ENCODE measurements at regions not wholly inside any gene's neighbourhood (a gene's known extent, or its start where the extent isn't known, plus 50 kb on each side); places are given as distances from the start of the nearest gene placed in this dataset.

DNA sequence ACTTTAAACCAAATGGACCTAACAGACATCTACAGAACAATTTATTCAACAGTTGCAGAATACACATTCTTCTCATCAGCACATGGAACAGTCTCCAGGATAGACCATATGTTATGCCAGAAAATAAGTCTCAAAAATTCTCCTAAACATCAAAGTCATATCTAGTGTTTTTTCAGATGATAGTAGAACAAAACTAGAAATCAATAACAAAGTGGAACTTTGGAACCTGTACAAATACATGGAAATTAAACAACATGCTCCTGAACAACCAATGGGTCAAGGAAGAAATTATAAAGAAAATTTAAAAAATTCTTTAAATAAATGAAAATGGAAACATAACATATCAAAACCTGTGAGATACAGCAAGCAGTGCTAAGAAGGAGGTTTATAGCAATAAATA, 194.1 kb upstream of the SIX2 start:
- no peak overlapping the region for H3K4me3 ChIP-seq (replicated peaks; ENCODE audit: low read depth, low read length)
- TF ChIP-seq CTCF (IDR thresholded peaks at IDR 0.05; ENCODE audit: low read depth, low read length, missing control alignments): no peak
- no peak for DNase-seq (ENCODE audit: extremely low read depth, low read depth)

GRCh38 chr2:45199973-45200372, 190.7 kb upstream of the SIX2 start:
- H3K4me3 ChIP-seq (replicated peaks; ENCODE audit: low read depth, low read length): no peak overlapping the region
- no peak for DNase-seq (ENCODE audit: extremely low read depth, low read depth)
- TF ChIP-seq CTCF (IDR thresholded peaks at IDR 0.05; ENCODE audit: low read depth, low read length, missing control alignments): no peak

- H3K4me3 ChIP-seq (replicated peaks; ENCODE audit: low read depth, low read length): no peak overlapping the region
- DNase-seq (ENCODE audit: extremely low read depth, low read depth): no peak
- no peak for TF ChIP-seq CTCF (IDR thresholded peaks at IDR 0.05; ENCODE audit: low read depth, low read length, missing control alignments)
These were observed 186.7 kb upstream of the SIX2 start for GRCh38 chr2:45195916-45196315.

GRCh38 chr2:45194596-45194995, 185.3 kb upstream of the SIX2 start:
- DNase-seq (ENCODE audit: extremely low read depth, low read depth): no peak
- TF ChIP-seq CTCF (IDR thresholded peaks at IDR 0.05; ENCODE audit: low read depth, low read length, missing control alignments): no peak
- no peak overlapping the region for H3K4me3 ChIP-seq (replicated peaks; ENCODE audit: low read depth, low read length)

DNA sequence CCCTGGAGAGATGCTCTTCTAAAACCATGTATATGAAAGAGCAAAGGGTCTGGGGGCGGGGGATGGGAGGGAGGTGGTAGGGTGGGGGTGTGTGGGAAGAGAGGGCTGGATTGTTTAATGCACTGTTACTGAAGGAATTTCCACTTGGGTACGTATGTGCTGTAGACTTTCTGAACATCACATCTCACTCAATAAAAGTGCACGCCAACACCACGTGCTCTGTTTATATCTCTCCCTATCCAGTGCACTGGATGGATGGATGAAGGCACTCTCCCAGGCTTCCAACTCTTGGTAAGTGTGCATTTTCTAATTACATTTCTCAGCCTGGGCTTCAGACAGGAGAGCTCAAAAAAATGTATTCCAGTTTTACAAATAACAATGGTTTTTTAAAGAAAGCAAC, 184.3 kb upstream of the SIX2 start:
- no peak for TF ChIP-seq CTCF (IDR thresholded peaks at IDR 0.05; ENCODE audit: low read depth, low read length, missing control alignments)
- H3K4me3 ChIP-seq (replicated peaks; ENCODE audit: low read depth, low read length): no peak overlapping the region
- no peak for DNase-seq (ENCODE audit: extremely low read depth, low read depth)

DNA sequence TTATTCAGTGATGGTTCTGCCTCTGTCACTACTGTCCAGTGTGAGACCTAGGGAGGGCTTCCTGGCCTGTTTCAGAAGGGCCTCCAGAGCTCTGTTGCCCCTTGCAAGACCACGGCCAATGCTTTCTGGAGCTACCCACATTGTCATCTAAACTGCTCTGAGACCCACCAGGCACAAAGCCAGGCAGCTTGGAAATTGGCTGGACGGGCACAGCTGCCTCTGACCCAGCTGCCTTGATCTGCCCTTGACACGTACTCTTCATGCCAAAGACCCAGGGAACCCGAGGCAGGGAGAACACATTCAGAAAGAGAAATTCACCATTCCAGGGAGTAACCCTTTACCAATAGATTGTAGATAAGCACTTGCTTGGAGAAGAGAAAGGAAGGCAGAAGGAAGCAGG, 183.7 kb upstream of the SIX2 start:
- TF ChIP-seq CTCF (IDR thresholded peaks at IDR 0.05; ENCODE audit: low read depth, low read length, missing control alignments): no peak
- DNase-seq (ENCODE audit: extremely low read depth, low read depth): no peak
- no peak overlapping the region for H3K4me3 ChIP-seq (replicated peaks; ENCODE audit: low read depth, low read length)

DNA sequence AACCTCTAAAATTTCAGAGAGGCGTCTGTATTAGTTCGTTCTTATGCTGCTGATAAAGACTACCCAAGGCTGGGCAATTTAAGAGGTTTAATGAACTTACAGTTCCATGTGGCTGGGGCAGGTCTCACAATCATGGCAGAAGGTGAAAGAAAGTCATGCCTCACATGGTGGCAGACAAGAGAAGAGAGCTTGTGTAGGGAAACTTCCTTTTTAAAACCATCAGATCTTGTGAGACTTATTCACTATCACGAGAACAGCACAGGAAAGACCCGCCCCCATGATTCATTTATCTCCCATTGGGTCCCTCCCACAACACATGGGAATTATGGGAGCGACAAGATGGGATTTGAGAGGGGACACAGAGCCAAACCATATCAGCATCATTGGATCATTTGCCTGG, 183.2 kb upstream of the SIX2 start:
- DNase-seq (ENCODE audit: extremely low read depth, low read depth): no peak
- H3K4me3 ChIP-seq (replicated peaks; ENCODE audit: low read depth, low read length): no peak overlapping the region
- TF ChIP-seq CTCF (IDR thresholded peaks at IDR 0.05; ENCODE audit: low read depth, low read length, missing control alignments): no peak
